Mammary epithelial cell (primary cell): ENCODE measurements at regions not wholly inside any gene's neighbourhood (a gene's known extent, or its start where the extent isn't known, plus 50 kb on each side); places are given as distances from the start of the nearest gene placed in this dataset.

Experiments used
- EZH2 ChIP-seq: IDR thresholded peaks from 2 replicates; pipeline ENCODE4 v1.6.1; 2012; ENCODE audit warnings: low read length, inconsistent platforms, borderline replicate concordance
- TF ChIP-seq, protein P1 (sequence below), 2 donors: IDR thresholded peaks in 1 of 2; conservative IDR thresholded peaks in 1 of 2; 2 replicates each; pipeline ENCODE4 v1.5.1; 2011 to 2012; ENCODE audit warnings: inconsistent platforms in 2 of 2, low read length in 2 of 2, mild to moderate bottlenecking in 2 of 2, control low read depth in 1 of 2, low read depth in 1 of 2; ENCODE audit not compliant: insufficient read depth in 1 of 2; ENCODE audit errors: extremely low read depth in 1 of 2

DNA sequence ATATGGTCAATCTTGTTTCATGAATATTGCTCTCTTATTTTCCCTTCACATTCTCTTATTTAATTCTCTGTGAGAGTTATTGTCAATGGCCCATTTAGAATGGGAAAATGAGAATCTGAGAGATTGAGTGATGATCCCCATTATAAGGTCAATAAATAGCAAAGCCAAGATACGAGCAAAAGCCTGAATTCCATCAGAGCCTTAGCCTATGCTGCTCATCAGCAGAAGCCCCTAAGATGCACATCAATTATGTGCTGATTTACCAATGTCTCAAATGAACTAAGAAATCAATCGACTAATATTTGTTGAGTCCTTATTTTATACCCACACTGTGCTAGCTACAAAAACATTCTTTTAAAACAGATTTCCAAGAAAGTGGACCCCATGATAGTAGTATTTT, 330.8 kb upstream of the DDI1 start:
- TF ChIP-seq, protein P1, sequence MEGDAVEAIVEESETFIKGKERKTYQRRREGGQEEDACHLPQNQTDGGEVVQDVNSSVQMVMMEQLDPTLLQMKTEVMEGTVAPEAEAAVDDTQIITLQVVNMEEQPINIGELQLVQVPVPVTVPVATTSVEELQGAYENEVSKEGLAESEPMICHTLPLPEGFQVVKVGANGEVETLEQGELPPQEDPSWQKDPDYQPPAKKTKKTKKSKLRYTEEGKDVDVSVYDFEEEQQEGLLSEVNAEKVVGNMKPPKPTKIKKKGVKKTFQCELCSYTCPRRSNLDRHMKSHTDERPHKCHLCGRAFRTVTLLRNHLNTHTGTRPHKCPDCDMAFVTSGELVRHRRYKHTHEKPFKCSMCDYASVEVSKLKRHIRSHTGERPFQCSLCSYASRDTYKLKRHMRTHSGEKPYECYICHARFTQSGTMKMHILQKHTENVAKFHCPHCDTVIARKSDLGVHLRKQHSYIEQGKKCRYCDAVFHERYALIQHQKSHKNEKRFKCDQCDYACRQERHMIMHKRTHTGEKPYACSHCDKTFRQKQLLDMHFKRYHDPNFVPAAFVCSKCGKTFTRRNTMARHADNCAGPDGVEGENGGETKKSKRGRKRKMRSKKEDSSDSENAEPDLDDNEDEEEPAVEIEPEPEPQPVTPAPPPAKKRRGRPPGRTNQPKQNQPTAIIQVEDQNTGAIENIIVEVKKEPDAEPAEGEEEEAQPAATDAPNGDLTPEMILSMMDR (conservative IDR thresholded peaks at IDR 0.05 in 1 of 2, IDR thresholded peaks at IDR 0.05 in 1 of 2; ENCODE audit: extremely low read depth in 1 of 2, insufficient read depth in 1 of 2, low read depth in 1 of 2, low read length in 2 of 2) = no peak
- no peak for TF ChIP-seq EZH2
